Testis (tissue), 2 donors: ENCODE measurements at regions not wholly inside any gene's neighbourhood (a gene's known extent, or its start where the extent isn't known, plus 50 kb on each side); places are given as distances from the start of the nearest gene placed in this dataset.
"Not testable (repeated sequence)": the region's sequence is repeated elsewhere in the genome, so short reads cannot be mapped to it uniquely, and the experiment has no call there.

Source experiments
- CTCF ChIP-seq, 3 experiments: fragments of 450-650 bp in 2 of 3; fragments of 200-600 bp in 1 of 3; sonication (generic) in 1 of 3; IDR thresholded peaks; one replicate each; pipeline ENCODE4 v1.5.1; 2016 to 2019; ENCODE audit warnings: antibody characterized with exemption in 3 of 3, mild to moderate bottlenecking in 2 of 3, moderate library complexity in 1 of 3
- POLR2A ChIP-seq: fragments of 450-650 bp; IDR thresholded peaks from one replicate; pipeline ENCODE4 v1.6.1; 2017; ENCODE audit warnings: antibody characterized with exemption, mild to moderate bottlenecking, moderate library complexity

- TF ChIP-seq POLR2A; CTCF (IDR thresholded peaks at IDR 0.05): not testable (repeated sequence)
Measured at GRCh38 chr6:168380166-168380955, 60.6 kb upstream of the SMOC2 start.
